Tibial nerve (tissue), 4 donors: ENCODE measurements at regions not wholly inside any gene's neighbourhood (a gene's known extent, or its start where the extent isn't known, plus 50 kb on each side); places are given as distances from the start of the nearest gene placed in this dataset.

Source experiments
- DNase-seq, 2 donors: peaks; one replicate each; pipeline ENCODE4 v3.0.0-alpha.2; 2019; ENCODE audit warnings: low spot score in 2 of 2
- H3K27ac ChIP-seq, 4 donors: fragments of 200-600 bp; sonication (generic) in 3 of 4; one replicate each; pipeline ENCODE4 v1.5.1; 2017 to 2019; ENCODE audit warnings: mild to moderate bottlenecking in 1 of 4
- H3K27me3 ChIP-seq, 2 donors: fragments of 200-600 bp; sonication (generic) in 1 of 2; one replicate each; pipeline versions ENCODE4 v1.5.1 to v1.6.0; 2017 to 2019
- H3K36me3 ChIP-seq, 3 donors: fragments of 200-600 bp; sonication (generic); one replicate each; pipeline ENCODE4 v1.5.1; 2018 to 2019
- H3K4me1 ChIP-seq, 4 donors: fragments of 200-600 bp; sonication (generic) in 3 of 4; one replicate each; pipeline ENCODE4 v1.5.1; 2017 to 2019
- H3K4me3 ChIP-seq, 4 donors: fragments of 200-600 bp; sonication (generic) in 3 of 4; one replicate each; pipeline ENCODE4 v1.5.1; 2017 to 2019; ENCODE audit warnings: mild to moderate bottlenecking in 1 of 4, moderate library complexity in 1 of 4
- H3K9me3 ChIP-seq, 4 donors: fragments of 200-600 bp; sonication (generic) in 3 of 4; one replicate each; pipeline ENCODE4 v1.5.1; 2017 to 2019
- EP300 ChIP-seq, 2 donors: sonication (generic); formaldehyde crosslinking; IDR thresholded peaks; one replicate each; pipeline ENCODE4 v1.6.1; 2017; ENCODE audit warnings: antibody characterized with exemption in 2 of 2, mild to moderate bottlenecking in 1 of 2
- POLR2A ChIP-seq, 2 donors: fragments of 450-650 bp; IDR thresholded peaks; one replicate each; pipeline ENCODE4 v1.6.1; 2017; ENCODE audit warnings: antibody characterized with exemption in 2 of 2, mild to moderate bottlenecking in 2 of 2, moderate library complexity in 2 of 2
- WGBS, 2 donors: methylation state at CpG; one replicate each; pipeline ENCODE4 v1.1.5; 2018; 5-methylcytosine and 5-hydroxymethylcytosine counted together
- TF ChIP-seq, protein P1 (sequence below), 5 experiments: fragments of 200-600 bp in 3 of 5; fragments of 450-650 bp in 2 of 5; sonication (generic) in 3 of 5; IDR thresholded peaks; one replicate each; pipeline ENCODE4 v1.5.1; 2016 to 2019; ENCODE audit warnings: antibody characterized with exemption in 5 of 5, mild to moderate bottlenecking in 3 of 5, moderate library complexity in 2 of 5

DNA sequence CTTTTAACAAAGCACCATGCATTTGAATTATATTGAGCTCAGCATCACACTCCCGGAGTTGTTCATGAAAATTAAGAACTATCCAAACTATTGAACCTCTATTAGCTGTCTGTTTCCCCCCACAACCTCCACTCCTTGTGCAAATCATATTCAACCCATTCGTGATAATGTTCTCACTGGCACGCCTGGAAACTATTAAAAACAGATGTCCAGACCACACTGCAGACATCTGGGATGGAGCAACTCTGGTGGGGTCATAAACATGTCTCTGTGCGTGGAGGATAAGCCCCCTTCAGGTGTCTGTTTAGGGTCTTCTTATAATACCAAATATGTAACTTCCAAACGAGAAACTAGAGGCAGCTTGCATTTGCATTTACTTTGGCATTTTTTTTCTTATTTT, 193.7 kb downstream of the TFAP2A start:
- no peak overlapping the region for H3K4me3 ChIP-seq
- TF ChIP-seq EP300 (IDR thresholded peaks at IDR 0.05) (no peak), POLR2A (IDR thresholded peaks at IDR 0.05) (no peak)
- TF ChIP-seq, protein P1, sequence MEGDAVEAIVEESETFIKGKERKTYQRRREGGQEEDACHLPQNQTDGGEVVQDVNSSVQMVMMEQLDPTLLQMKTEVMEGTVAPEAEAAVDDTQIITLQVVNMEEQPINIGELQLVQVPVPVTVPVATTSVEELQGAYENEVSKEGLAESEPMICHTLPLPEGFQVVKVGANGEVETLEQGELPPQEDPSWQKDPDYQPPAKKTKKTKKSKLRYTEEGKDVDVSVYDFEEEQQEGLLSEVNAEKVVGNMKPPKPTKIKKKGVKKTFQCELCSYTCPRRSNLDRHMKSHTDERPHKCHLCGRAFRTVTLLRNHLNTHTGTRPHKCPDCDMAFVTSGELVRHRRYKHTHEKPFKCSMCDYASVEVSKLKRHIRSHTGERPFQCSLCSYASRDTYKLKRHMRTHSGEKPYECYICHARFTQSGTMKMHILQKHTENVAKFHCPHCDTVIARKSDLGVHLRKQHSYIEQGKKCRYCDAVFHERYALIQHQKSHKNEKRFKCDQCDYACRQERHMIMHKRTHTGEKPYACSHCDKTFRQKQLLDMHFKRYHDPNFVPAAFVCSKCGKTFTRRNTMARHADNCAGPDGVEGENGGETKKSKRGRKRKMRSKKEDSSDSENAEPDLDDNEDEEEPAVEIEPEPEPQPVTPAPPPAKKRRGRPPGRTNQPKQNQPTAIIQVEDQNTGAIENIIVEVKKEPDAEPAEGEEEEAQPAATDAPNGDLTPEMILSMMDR (IDR thresholded peaks at IDR 0.05): no peak
- WGBS, 2 donors: 61 to 62% methylated on average over 5 of the region's 5 CpGs

DNA sequence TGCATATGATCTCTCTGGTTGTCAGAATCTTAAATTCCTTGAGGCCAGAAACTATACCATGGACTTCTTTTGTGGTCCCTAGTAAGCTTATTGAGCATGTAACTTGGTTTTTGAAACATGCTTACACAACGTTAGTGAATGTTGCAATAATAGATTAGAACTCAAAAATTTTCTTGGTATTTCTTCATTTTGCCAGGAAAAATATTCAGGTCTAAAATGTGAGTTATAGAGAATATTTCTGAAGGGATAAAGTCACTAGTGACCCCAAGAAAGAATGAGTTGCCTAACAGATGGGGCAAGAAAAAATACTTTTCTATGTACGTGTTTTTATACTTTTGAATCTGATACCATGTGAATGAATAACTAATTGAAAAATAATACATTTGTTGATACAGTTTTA, 195.4 kb downstream of the TFAP2A start:
- Histone ChIP-seq H3K27ac (no peak overlapping the region), H3K4me3 (no peak overlapping the region), H3K27me3 (no peaks in the 10 kb centered on the region), H3K36me3 (no peaks in the 10 kb centered on the region), H3K4me1 (no peaks in the 10 kb centered on the region), H3K9me3 (no peaks in the 10 kb centered on the region)
- TF ChIP-seq EP300 (IDR thresholded peaks at IDR 0.05) (no peak), POLR2A (IDR thresholded peaks at IDR 0.05) (no peak)
- TF ChIP-seq, protein P1 (IDR thresholded peaks at IDR 0.05): no peak
- WGBS, 2 donors: 61 to 65% methylated on average over 2 of the region's 2 CpGs
- no peak for DNase-seq

More for the DNA sequence above, 193.7 kb downstream of the TFAP2A start:
- H3K9me3 ChIP-seq: no peaks in the 10 kb centered on the region
- DNase-seq: no peak
- no peak overlapping the region for H3K27ac ChIP-seq
- H3K36me3 ChIP-seq: no peaks in the 10 kb centered on the region
- no peaks in the 10 kb centered on the region for H3K4me1 ChIP-seq
- H3K27me3 ChIP-seq: no peaks in the 10 kb centered on the region

DNA sequence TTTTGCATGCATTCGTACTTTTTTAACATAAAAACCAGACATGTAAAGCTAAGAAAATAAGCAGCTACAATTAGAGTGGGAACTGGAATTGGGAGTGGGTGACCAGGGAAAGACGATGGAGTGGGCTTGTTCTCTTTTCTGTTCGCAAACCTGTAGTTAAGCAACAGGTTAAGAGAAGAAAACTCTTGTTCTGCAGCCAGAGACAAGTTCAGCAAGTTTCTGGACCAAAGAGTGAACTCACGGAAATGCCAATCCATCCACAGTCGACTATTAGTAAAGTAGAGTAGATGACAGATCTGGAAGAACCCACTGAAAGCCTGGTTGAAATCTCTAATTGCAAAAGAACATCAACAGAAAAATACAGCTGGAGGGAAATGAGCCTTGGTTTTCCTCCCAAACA, 197.8 kb downstream of the TFAP2A start:
- no peaks in the 10 kb centered on the region for H3K36me3 ChIP-seq
- TF ChIP-seq EP300 (IDR thresholded peaks at IDR 0.05) (no peak), POLR2A (IDR thresholded peaks at IDR 0.05) (no peak)
- TF ChIP-seq, protein P1 (IDR thresholded peaks at IDR 0.05): no peak
- H3K27me3 ChIP-seq: no peaks in the 10 kb centered on the region
- no peaks in the 10 kb centered on the region for H3K4me1 ChIP-seq
- no peak overlapping the region for H3K27ac ChIP-seq
- no peak overlapping the region for H3K4me3 ChIP-seq
- no peaks in the 10 kb centered on the region for H3K9me3 ChIP-seq
- DNase-seq: no peak
- WGBS, 2 donors: 87 to 90% methylated on average over 5 of the region's 5 CpGs

DNA sequence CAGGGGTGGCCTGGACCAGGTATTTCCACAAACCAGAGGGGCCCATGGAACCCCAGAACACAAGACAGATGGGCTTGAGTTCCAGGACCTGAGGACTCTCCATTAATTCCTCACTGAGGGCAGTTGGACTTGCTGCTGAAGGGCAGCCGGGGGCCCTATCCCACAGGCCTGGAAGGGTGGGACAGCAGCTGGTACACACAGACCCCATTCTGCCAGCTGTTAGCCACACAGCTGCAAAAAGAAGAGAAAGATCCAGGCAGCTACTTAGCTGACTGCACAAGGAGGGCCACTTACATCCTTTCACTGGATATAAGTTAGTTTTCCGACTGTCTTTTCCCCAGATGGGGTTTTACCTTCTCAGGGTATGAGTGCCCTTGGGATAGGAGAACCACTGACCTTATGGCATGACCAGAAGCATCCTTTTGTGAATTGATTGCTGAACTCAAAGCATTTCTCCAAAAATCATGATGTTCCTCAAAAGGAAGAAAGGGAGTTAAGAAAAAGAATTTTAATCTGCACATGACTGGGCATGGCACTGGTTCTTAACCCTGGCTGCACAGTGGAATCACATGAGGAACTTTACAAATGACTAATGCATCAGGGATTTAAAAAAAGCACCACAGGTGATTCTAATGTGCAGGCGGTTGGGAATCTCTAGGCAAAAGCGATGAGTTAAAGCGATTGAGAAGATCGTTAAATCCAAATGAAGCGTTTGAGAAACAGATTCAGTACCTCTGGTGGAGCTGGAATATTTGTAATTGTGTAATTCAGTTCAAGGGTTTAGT, 199.4 kb downstream of the TFAP2A start:
- Histone ChIP-seq H3K27ac (no peak overlapping the region), H3K27me3 (no peaks in the 10 kb centered on the region), H3K4me3 (no peak overlapping the region), H3K36me3 (no peaks in the 10 kb centered on the region), H3K9me3 (no peaks in the 10 kb centered on the region), H3K4me1 (no peaks in the 10 kb centered on the region)
- no peak for DNase-seq
- WGBS, 2 donors: 89 to 95% methylated on average over 7 of the region's 7 CpGs
- no peak for TF ChIP-seq POLR2A (IDR thresholded peaks at IDR 0.05)
- TF ChIP-seq, protein P1 (IDR thresholded peaks at IDR 0.05): no peak
- no peak for TF ChIP-seq EP300 (IDR thresholded peaks at IDR 0.05)

DNA sequence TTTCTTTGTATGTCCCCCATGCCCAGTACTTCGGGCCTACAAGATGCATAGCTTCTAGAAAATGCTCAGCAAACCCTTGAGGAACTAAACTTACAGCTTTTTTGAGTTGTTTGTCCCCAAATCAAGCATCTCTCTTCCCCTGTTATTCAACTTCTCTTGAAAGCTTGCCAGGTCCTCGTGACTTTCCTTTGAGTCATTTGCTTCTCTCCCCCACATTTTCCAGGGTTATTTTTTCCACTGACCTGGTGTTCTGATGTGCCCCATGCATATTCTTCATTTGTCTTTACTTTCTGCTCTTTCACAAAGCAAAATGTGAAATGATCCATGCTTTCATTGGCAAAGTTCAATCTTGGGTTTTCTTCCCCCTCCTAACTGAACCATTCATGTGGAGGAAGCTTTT, 204.8 kb downstream of the TFAP2A start:
- 22 to 27% methylated on average over 2 of the region's 2 CpGs for WGBS, 2 donors
- TF ChIP-seq, protein P1 (IDR thresholded peaks at IDR 0.05): no peak
- TF ChIP-seq POLR2A (IDR thresholded peaks at IDR 0.05) (no peak), EP300 (IDR thresholded peaks at IDR 0.05) (peak in 1 of 2 donors; percentile 17)
- no peaks in the 10 kb centered on the region for H3K9me3 ChIP-seq
- no peaks in the 10 kb centered on the region for H3K36me3 ChIP-seq
- no peaks in the 10 kb centered on the region for H3K27me3 ChIP-seq
- peak in 1 of 2 donors; percentile 45 for DNase-seq
- no peak overlapping the region for H3K4me3 ChIP-seq
- no peak overlapping the region for H3K27ac ChIP-seq
- peaks cover 0 to 19% (median 0%) of the 10 kb centered on the region in 4 donors for H3K4me1 ChIP-seq
